ENCODE measurements at regions not wholly inside any gene's neighbourhood (a gene's known extent, or its start where the extent isn't known, plus 50 kb on each side); places are given as distances from the start of the nearest gene placed in this dataset.

- TF ChIP-seq, protein P1, sequence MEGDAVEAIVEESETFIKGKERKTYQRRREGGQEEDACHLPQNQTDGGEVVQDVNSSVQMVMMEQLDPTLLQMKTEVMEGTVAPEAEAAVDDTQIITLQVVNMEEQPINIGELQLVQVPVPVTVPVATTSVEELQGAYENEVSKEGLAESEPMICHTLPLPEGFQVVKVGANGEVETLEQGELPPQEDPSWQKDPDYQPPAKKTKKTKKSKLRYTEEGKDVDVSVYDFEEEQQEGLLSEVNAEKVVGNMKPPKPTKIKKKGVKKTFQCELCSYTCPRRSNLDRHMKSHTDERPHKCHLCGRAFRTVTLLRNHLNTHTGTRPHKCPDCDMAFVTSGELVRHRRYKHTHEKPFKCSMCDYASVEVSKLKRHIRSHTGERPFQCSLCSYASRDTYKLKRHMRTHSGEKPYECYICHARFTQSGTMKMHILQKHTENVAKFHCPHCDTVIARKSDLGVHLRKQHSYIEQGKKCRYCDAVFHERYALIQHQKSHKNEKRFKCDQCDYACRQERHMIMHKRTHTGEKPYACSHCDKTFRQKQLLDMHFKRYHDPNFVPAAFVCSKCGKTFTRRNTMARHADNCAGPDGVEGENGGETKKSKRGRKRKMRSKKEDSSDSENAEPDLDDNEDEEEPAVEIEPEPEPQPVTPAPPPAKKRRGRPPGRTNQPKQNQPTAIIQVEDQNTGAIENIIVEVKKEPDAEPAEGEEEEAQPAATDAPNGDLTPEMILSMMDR (IDR thresholded peaks at IDR 0.05; ENCODE audit: extremely low read depth, insufficient read depth, missing control alignments) = no peak
- DNase-seq (ENCODE audit: low spot score) = no peak
- in situ Hi-C loops (cut with MboI; ENCODE audit: low pct_unique_long_range_greater_than_20kb, low sequenced_read_pairs, unreplicated experiment) = loop anchor here (25.0 kb wide), 1 partner anchor 773 kb away; no protein-coding TSS in a partner anchor
Observed at GRCh38 chr12:11563785-11564739, 85.4 kb upstream of the ETV6 start.

DNA sequence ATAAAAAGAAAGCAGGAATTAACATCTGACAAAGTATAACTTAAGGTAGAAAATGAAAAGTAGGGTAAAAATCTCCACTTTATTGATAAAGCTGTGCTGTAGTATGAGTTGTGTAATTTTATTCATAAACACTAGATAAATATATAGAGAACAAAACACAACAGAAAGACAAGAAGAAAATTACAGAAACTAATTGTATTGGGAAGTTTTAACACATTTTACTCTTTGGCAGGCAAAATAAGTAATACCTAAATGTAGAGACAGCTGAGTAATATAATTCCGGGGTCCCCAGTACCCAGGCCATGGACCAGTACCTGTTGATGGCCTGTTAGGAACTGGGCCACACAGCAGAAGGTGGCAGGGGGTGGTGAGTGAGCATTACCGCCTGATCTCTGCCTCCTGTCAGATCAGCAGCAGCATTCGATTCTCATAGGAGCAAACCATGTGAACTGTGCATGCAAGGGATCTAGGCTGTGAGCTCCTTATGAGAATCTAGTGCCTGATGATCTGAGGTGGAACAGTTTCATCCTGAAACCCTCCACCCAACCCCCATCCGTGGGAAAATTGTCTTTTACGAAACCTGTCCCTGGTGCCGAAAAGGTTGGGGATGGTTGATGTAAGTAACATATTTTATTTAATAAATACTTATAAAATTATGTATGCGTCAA, 84.4 kb upstream of the ETV6 start:
- no peak for DNase-seq (ENCODE audit: low spot score)
- TF ChIP-seq, protein P1 (IDR thresholded peaks at IDR 0.05; ENCODE audit: extremely low read depth, insufficient read depth, missing control alignments) = no peak
- in situ Hi-C loops (cut with MboI; ENCODE audit: low pct_unique_long_range_greater_than_20kb, low sequenced_read_pairs, unreplicated experiment) = loop anchor here (25.0 kb wide), 1 partner anchor 772 kb away; no protein-coding TSS in a partner anchor

GRCh38 chr12:11565752-11566151, 83.7 kb upstream of the ETV6 start:
- in situ Hi-C loops (cut with MboI; ENCODE audit: low pct_unique_long_range_greater_than_20kb, low sequenced_read_pairs, unreplicated experiment) = loop anchor here (25.0 kb wide), 1 partner anchor 772 kb away; no protein-coding TSS in a partner anchor
- TF ChIP-seq, protein P1 (IDR thresholded peaks at IDR 0.05; ENCODE audit: extremely low read depth, insufficient read depth, missing control alignments) = no peak
- no peak for DNase-seq (ENCODE audit: low spot score)

GRCh38 chr12:11568155-11568761, 81.2 kb upstream of the ETV6 start:
- no peak for DNase-seq (ENCODE audit: low spot score)
- in situ Hi-C loops (cut with MboI; ENCODE audit: low pct_unique_long_range_greater_than_20kb, low sequenced_read_pairs, unreplicated experiment) = loop anchor here (25.0 kb wide), 1 partner anchor 769 kb away; no protein-coding TSS in a partner anchor
- TF ChIP-seq, protein P1 (IDR thresholded peaks at IDR 0.05; ENCODE audit: extremely low read depth, insufficient read depth, missing control alignments) = no peak

DNA sequence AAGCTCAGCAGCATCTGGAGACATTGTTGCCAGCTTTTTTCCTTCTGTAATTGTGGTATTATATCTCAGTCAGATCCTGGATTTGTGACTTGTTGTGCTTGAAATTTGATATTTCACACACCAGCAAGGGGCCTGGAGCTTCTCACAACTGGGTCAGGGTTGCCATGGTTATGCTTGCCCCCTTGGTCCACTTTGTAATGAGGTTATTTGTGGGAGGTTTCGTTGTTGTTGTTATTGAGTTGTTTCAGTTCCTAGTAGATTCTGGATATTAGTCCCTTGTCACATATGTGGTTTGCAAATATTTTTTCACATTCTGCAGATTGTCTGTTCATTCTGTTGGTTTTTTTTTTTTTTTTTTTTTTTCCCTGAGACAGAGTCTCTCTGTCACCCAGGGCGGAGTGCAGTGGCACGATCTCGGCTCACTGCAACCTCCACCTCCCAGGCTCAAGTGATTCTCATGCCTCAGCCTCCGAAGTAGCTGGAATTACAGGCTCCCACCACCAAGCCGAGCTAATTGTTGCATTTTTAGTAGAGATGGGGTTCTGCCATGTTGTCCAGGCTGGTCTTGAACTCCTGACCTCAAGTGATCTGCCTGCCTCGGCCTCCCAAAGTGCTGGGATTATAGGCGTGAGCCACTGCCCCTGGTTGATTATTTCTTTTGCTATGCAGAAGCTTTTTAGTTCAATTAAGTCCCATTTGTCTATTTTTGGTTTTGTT, 80.6 kb upstream of the ETV6 start:
- in situ Hi-C loops (cut with MboI; ENCODE audit: low pct_unique_long_range_greater_than_20kb, low sequenced_read_pairs, unreplicated experiment) = loop anchor here (25.0 kb wide), 1 partner anchor 768 kb away; no protein-coding TSS in a partner anchor
- DNase-seq (ENCODE audit: low spot score) = peak; percentile 46
- TF ChIP-seq, protein P1 (IDR thresholded peaks at IDR 0.05; ENCODE audit: extremely low read depth, insufficient read depth, missing control alignments) = no peak
